B cell (primary cell): ENCODE measurements at regions not wholly inside any gene's neighbourhood (a gene's known extent, or its start where the extent isn't known, plus 50 kb on each side); places are given as distances from the start of the nearest gene placed in this dataset.

Experiments used
- CTCF ChIP-seq: fragments of 200-600 bp; IDR thresholded peaks from one replicate; pipeline ENCODE4 v1.8.0; 2022; ENCODE audit warnings: antibody characterized with exemption, mild to moderate bottlenecking
- EZH2 ChIP-seq: IDR thresholded peaks from 2 replicates; pipeline ENCODE4 v1.6.1; 2012; ENCODE audit warnings: borderline replicate concordance, low read depth, mild to moderate bottlenecking, moderate library complexity, low read length; ENCODE audit not compliant: insufficient read depth, poor library complexity, severe bottlenecking

- TF ChIP-seq CTCF (no peak), EZH2 (no peak)
These were observed 121.2 kb upstream of the STX18 start for GRCh38 chr4:4663028-4663427.
